ENCODE measurements at regions not wholly inside any gene's neighbourhood (a gene's known extent, or its start where the extent isn't known, plus 50 kb on each side); places are given as distances from the start of the nearest gene placed in this dataset.

DNA sequence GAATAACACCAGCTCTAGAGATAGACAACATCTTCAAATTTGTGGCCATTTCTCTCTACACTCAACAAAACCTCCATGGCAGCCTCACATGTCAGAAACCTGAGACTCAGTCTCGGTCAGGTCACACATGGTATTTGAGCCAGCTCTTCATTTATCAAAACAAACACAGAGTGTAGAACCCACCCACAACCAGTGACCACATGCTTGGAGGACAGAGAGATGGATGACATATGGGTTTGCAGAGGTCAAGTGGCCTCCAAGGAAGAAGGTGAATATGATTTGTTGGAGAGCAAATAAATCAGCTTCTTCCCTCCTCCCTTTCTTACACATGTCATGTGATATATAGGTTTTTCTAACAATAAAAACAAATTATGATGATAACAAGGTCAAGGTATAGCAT is 278.1 kb upstream of the LRTM1 start:
- TF ChIP-seq CTCF (IDR thresholded peaks at IDR 0.05) (no peak), POLR2AphosphoS5 (IDR thresholded peaks at IDR 0.05) (no peak)
